ENCODE measurements at regions not wholly inside any gene's neighbourhood (a gene's known extent, or its start where the extent isn't known, plus 50 kb on each side); places are given as distances from the start of the nearest gene placed in this dataset.

- TF ChIP-seq NFIC (IDR thresholded peaks at IDR 0.05) = no peak
- TF ChIP-seq REST (IDR thresholded peaks at IDR 0.05; ENCODE audit: low read depth) = no peak
- no peak for TF ChIP-seq MAX (IDR thresholded peaks at IDR 0.05)
- TF ChIP-seq USF1 (IDR thresholded peaks at IDR 0.05) = no peak
- TF ChIP-seq FOXM1 (IDR thresholded peaks at IDR 0.05; ENCODE audit: borderline replicate concordance, low read depth) = no peak
- TF ChIP-seq CREB1 (IDR thresholded peaks at IDR 0.05; ENCODE audit: low read depth) = no peak
- no peak for TF ChIP-seq TAF1 (IDR thresholded peaks at IDR 0.05; ENCODE audit: low read depth)
- TF ChIP-seq ZBTB7A (IDR thresholded peaks at IDR 0.05; ENCODE audit: low read depth) = no peak
- TF ChIP-seq TCF12 (IDR thresholded peaks at IDR 0.05; ENCODE audit: low read depth) = no peak
- no peak for TF ChIP-seq CEBPB (IDR thresholded peaks at IDR 0.05)
- TF ChIP-seq TEAD4 (IDR thresholded peaks at IDR 0.05) = no peak
Measured at GRCh38 chr1:216923601-216924000, 200.4 kb upstream of the ESRRG start.

- no peak for TF ChIP-seq EP300 (IDR thresholded peaks at IDR 0.05; ENCODE audit: borderline replicate concordance)
- TF ChIP-seq TCF12 (IDR thresholded peaks at IDR 0.05; ENCODE audit: low read depth) = no peak
- no peak for TF ChIP-seq ZBTB7A (IDR thresholded peaks at IDR 0.05; ENCODE audit: low read depth)
- no peak for TF ChIP-seq EGR1 (IDR thresholded peaks at IDR 0.05)
Measured at GRCh38 chr1:216922406-216922805, 199.2 kb upstream of the ESRRG start.

GRCh38 chr1:216921866-216922265 is 198.6 kb upstream of the ESRRG start:
- no peak for TF ChIP-seq TCF12 (IDR thresholded peaks at IDR 0.05; ENCODE audit: low read depth)
- TF ChIP-seq MAX (IDR thresholded peaks at IDR 0.05) = no peak
- TF ChIP-seq RAD21 (IDR thresholded peaks at IDR 0.05; ENCODE audit: low read depth) = no peak
- TF ChIP-seq FOXM1 (IDR thresholded peaks at IDR 0.05; ENCODE audit: borderline replicate concordance, low read depth) = no peak
- no peak for TF ChIP-seq CREB1 (IDR thresholded peaks at IDR 0.05; ENCODE audit: low read depth)
- no peak for TF ChIP-seq ZBTB7A (IDR thresholded peaks at IDR 0.05; ENCODE audit: low read depth)
- no peak for TF ChIP-seq EGR1 (IDR thresholded peaks at IDR 0.05)
- TF ChIP-seq REST (IDR thresholded peaks at IDR 0.05; ENCODE audit: low read depth) = no peak
- TF ChIP-seq EP300 (IDR thresholded peaks at IDR 0.05; ENCODE audit: borderline replicate concordance) = no peak
- no peak for TF ChIP-seq USF1 (IDR thresholded peaks at IDR 0.05)
- TF ChIP-seq YY1 (IDR thresholded peaks at IDR 0.05; ENCODE audit: low read depth) = no peak
- TF ChIP-seq NFIC (IDR thresholded peaks at IDR 0.05) = no peak
- no peak for TF ChIP-seq CEBPB (IDR thresholded peaks at IDR 0.05)
- no peak for TF ChIP-seq TEAD4 (IDR thresholded peaks at IDR 0.05)
- TF ChIP-seq TAF1 (IDR thresholded peaks at IDR 0.05; ENCODE audit: low read depth) = no peak

- TF ChIP-seq USF1 (IDR thresholded peaks at IDR 0.05) (0 out of 2 replicates have a peak, but pooled peaks have one; percentile 42), NFIC (IDR thresholded peaks at IDR 0.05) (no peak), MAX (IDR thresholded peaks at IDR 0.05) (0 out of 2 replicates have a peak, but pooled peaks have one; percentile 16)
Measured at GRCh38 chr1:216919060-216919970, 196.1 kb upstream of the ESRRG start.

- TF ChIP-seq TAF1 (IDR thresholded peaks at IDR 0.05; ENCODE audit: low read depth) (no peak), TEAD4 (IDR thresholded peaks at IDR 0.05) (no peak), EGR1 (IDR thresholded peaks at IDR 0.05) (no peak), TCF12 (IDR thresholded peaks at IDR 0.05; ENCODE audit: low read depth) (no peak)
Measured at GRCh38 chr1:216916890-216917438, 193.7 kb upstream of the ESRRG start.
